Cardiac fibroblast (primary cell): ENCODE measurements at regions not wholly inside any gene's neighbourhood (a gene's known extent, or its start where the extent isn't known, plus 50 kb on each side); places are given as distances from the start of the nearest gene placed in this dataset.
A peak's percentile ranks its signal among the peaks of the same experiment; 100 is the strongest.

Experiments used
- DNase-seq, 2 donors: peaks; one replicate each; pipeline versions ENCODE4 v3.0.0 to v3.0.0-alpha.2; 2010; ENCODE audit warnings: low read depth in 2 of 2
- H3K4me3 ChIP-seq, 2 donors: replicated peaks in 1 of 2; 1 replicate in 1 of 2; 2 replicates in 1 of 2; pipeline ENCODE4 v1.5.1; 2011; ENCODE audit warnings: low read depth in 2 of 2, low read length in 2 of 2, mild to moderate bottlenecking in 2 of 2, moderate library complexity in 1 of 2
- TF ChIP-seq, protein P1 (sequence below): IDR thresholded peaks from one replicate; pipeline ENCODE4 v1.5.1; 2011; ENCODE audit warnings: low read depth, mild to moderate bottlenecking, low read length, inconsistent platforms

- H3K4me3 ChIP-seq, result no peak overlapping the region
- TF ChIP-seq, protein P1, sequence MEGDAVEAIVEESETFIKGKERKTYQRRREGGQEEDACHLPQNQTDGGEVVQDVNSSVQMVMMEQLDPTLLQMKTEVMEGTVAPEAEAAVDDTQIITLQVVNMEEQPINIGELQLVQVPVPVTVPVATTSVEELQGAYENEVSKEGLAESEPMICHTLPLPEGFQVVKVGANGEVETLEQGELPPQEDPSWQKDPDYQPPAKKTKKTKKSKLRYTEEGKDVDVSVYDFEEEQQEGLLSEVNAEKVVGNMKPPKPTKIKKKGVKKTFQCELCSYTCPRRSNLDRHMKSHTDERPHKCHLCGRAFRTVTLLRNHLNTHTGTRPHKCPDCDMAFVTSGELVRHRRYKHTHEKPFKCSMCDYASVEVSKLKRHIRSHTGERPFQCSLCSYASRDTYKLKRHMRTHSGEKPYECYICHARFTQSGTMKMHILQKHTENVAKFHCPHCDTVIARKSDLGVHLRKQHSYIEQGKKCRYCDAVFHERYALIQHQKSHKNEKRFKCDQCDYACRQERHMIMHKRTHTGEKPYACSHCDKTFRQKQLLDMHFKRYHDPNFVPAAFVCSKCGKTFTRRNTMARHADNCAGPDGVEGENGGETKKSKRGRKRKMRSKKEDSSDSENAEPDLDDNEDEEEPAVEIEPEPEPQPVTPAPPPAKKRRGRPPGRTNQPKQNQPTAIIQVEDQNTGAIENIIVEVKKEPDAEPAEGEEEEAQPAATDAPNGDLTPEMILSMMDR, result no peak
- DNase-seq, result peak in 1 of 2 donors; percentile 60
Measured at GRCh38 chr10:20993389-20993788, 96.3 kb upstream of the NEBL start.

DNA sequence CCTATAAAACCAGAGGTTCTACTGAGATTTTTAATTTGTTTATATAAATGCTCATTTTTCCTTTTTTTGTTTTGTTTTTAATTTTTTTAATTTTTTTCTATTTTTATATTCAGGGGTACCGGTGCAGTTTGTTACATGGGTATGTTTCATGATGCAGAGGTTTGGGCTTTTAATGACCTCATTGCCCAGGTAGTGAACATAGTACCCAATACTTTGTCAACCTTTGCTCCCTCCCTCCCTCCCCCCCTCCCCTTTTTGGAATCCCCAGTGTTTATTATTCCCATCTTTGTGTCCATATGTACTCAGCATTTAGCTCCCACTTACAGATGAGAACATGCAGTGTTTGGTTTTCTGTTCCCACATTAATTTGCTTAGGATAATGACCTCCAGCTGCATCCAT, 94.4 kb upstream of the NEBL start:
- no peak for DNase-seq
- TF ChIP-seq, protein P1, result no peak
- H3K4me3 ChIP-seq, result no peak overlapping the region

GRCh38 chr10:20990604-20991003, 93.5 kb upstream of the NEBL start:
- peak; percentile 55 to 72 for DNase-seq
- no peak overlapping the region for H3K4me3 ChIP-seq
- TF ChIP-seq, protein P1, result no peak

DNA sequence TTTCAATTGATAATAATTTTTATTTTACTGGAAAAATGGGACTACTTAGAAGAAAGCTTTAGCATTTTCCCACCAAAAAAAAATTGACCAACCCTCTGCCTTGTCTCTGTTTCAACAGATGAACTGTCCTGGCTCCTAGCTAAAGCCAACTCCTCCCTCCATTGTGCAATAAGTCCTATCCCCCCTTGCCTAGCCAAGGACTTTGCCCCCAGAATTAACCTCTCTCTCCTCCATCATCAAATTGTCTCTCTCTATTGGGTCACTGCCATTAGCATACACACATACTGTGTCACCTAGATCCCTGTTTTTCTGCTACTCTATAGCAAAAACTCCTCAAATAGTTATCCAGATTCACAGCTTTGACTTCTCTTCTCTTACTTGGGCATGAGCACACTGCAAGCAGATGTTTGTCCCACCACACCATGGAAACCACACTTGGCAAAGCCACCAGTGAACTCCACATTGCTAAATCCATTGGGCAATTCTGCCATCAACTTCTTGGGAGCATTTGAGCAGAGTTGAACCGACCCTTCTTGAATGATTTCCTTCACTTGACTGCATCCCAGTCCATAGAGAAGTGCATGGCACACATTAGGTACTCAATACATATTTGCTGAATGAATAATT, 91.4 kb upstream of the NEBL start:
- DNase-seq, result peak; percentile 50 to 79
- H3K4me3 ChIP-seq, result no peak overlapping the region
- TF ChIP-seq, protein P1, result no peak

GRCh38 chr10:20986049-20986448, 88.9 kb upstream of the NEBL start:
- DNase-seq, result peak; percentile 45 to 62
- no peak overlapping the region for H3K4me3 ChIP-seq
- TF ChIP-seq, protein P1, result no peak

- TF ChIP-seq, protein P1, result no peak
- no peak for DNase-seq
- H3K4me3 ChIP-seq, result no peak overlapping the region
Measured at GRCh38 chr10:20984662-20985061, 87.6 kb upstream of the NEBL start.

DNA sequence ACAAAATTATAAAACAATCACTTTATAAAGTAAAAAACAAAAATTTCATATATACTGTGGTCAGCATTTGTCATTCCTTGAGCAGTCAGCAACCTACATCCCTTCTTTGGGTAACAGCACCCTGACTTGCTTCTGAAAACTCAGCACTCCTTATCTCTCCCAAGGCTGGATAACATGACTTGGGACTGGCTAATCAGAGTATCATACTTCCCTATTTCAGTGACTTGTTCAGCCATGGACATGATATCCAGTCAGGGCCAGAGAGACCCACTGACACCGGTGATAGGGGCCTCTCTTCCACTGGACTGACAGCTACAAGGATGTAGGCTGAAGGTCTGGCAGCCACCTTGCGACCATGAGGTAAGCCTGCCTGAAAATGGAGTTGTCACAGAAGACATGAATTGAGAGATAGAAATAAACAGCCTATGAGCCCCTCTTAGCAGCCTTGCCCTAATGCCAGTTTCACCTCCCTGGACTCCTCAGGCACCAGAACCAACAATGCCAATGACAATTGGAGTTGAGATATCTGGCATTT, 84.4 kb upstream of the NEBL start:
- DNase-seq, result no peak

More for the DNA sequence above, 84.4 kb upstream of the NEBL start:
- no peak overlapping the region for H3K4me3 ChIP-seq
- TF ChIP-seq, protein P1, result no peak
